ENCODE measurements at regions not wholly inside any gene's neighbourhood (a gene's known extent, or its start where the extent isn't known, plus 50 kb on each side); places are given as distances from the start of the nearest gene placed in this dataset.

DNA sequence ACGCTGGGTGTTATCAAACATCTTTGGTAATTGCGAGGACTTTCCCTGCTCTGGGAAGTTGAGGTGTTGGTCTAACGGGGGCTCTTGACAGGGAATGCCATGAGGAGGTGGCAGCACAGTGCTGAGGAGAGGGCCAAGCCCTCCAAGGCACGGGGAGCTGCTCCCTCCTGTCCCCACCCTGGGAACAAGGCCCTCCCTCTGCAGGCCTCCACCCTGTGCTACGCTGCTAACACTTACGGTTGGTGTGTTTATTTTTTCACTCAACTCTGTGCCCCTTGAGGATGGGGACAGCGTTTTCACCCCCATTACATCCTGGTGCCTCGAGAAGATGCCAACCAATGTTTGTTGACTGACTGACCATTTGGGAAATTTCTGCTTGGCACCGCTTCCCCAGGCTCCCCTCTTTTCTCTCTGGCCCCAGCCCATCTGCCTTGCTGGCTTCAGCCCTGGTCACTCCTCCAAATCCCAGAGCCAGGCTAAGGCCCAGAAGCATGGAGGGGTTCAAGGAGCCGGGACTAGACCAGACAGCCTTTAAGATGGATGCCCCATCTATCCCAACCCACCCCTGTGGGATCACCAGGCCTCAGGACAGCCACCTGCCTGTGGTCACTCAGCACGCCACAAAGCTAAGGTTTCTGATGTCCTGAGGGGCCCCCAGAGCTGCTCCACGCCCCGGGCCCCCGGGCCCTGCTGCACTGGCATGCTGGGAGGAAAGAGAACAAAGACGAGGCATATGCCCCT is 125.7 kb downstream of the BARX1 start:
- DNase-seq (ENCODE audit: low spot score) = no peak

DNA sequence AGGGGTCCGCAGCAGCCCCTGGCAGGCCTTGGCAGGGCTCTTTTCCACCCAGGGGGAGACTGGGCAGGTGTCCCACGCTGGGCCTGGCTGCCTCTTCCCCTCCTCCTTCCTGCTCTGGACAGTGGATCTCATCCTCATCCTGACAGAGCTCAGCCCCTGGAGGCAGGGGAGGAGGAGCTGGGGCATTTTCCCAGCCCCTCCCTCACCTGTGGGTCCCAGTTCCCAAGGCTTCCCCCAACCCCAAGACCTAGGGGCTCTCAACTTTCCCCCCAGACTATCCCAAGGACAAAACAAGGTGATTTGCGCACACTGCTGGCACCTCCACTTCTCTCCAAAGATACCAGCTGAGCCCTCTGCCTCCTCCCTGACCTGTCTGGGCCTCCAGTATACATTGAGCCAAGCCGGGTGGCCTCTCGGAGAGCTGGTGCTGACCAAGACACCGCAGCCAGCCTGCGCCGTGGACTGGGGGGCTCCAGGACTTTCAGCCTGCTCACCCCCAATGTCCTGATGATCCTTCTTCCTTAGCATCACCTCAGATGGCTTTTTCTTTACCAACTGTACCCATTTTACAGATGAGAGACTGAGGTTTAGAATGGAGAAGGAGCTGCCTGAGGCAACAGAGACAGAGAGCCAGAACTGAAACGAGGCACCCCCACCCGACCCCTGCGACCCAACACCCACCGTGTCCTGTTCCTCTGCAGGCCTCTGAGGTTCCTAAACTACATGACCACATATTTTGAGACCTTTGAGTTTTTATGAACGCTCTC is 126.6 kb downstream of the BARX1 start:
- DNase-seq (ENCODE audit: low spot score) = no peak

DNA sequence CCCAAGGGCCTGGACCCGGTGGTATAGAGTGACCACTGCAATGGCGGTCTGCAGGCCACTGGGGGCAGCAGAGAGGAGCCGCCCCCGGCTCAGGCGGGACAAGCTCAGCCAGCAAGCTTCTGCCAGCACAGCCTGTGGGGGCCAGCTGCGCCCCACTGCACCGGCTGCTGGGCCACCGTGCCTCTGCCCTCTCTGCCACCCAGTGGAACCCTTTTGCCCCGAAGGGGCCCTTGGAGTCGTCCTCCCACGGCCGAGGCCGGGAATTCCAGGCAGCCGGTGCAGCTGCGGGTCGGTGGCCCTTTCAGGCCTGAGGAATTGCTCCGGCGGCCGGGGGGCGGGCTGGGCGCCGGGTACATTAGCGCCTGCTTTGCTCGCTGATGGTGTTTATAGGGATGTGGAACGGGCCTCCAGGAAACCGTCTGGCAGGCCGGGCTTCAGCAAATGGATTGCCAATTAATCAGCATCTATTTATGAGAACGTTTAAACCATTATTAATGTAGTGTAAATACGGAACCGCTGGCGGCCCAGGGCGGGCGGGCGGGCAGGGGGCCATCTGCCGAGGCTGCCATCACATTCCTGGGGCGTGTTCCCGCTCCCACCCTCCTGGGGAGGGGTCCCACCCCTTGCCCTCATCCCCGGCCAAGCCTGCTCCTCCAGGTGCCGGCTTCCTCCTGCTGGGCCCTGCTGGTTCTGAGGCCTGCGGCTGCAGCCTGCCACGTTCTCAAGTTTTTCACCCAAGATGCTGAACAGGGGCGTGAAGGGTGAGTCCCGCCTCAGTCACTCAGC is 127.4 kb downstream of the BARX1 start:
- peak; percentile 35 for DNase-seq (ENCODE audit: low spot score)

DNA sequence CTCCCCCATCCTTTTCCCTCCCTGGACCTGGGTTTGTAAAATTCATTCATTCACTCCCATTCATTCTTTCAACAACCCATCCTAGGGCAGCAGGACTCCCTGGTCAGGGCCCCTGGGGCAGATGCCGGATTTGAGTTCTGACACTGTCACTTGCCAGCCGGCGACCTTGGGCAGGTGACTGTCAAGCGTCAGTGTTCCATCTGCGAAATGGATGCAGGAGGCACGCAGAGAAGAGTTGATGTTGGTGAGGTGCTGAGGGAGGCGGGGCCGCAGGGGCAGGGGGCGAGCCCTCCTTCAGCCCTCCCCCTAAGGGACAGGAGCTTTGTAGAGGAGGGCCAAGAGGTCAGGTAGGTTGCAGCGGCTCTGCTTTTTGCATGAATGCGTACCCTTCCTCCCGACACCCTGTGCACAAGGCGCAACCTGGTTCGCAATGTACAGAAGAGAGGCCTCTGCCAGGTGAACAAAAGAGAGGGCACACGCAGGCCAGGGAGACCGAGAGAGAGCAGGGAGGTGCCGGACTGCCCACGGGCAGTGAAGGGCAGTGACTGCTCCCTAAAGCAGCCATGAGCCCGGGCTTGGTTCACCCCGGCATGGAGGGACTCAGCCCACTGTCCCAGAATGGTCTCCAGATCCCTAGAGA is 128.1 kb downstream of the BARX1 start:
- no peak for DNase-seq (ENCODE audit: low spot score)

DNA sequence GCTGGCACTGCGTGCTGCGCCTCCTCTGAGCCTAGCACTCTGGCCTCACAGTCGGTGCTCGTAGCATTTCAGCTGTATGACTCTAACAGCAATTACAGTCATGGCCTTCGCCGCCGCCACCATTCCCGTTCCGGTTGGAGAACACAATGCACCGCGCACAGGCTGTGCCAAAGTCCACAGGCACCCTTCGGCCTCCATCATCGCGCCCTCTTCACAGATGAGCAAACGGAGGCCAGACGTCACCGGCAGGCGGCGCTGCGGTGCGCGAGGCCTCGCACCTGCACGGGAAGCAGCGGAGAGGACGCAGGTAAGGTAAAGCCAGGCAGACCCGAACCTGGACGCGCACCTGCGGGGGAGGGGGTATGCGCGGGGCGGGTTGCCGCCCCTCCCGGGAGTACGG is 128.9 kb downstream of the BARX1 start:
- DNase-seq (ENCODE audit: low spot score) = no peak

DNA sequence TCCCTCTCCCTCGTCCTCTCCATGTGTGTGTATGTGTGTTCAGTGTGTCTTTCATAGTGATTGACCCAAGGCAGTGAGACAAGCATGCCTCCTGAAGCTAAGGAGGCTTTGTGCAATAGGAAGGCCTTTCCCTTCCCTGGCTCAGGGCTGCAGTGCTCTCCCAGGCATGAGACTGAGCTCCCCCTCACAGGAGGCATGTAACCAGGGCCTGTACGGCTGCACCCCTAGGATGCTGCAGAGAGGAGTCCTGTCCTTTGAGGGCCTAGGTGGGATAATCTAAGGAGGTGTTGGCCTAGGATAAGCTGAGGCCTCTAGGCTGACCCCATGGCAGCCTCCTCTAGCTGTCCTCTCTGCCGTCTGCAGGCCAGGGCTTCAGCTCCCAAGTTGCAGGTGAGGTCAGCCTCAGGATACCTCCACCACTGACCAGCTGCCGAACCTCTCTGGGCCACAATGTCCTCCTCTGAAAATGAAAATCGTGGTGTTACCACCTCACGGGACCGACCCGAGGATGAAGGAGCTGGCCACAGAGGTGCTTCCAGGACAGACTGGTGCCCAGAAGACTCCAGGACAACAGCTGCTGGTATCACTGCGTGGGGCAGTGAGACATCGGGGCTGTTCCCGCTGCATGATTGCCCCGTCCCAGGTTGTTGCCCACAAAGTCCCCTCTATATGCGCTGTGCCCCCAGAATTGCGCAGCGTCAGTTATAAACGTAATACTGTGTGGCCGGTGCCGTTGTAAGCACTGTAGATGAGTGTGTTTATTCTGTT is 129.6 kb downstream of the BARX1 start:
- DNase-seq (ENCODE audit: low spot score) = no peak

DNA sequence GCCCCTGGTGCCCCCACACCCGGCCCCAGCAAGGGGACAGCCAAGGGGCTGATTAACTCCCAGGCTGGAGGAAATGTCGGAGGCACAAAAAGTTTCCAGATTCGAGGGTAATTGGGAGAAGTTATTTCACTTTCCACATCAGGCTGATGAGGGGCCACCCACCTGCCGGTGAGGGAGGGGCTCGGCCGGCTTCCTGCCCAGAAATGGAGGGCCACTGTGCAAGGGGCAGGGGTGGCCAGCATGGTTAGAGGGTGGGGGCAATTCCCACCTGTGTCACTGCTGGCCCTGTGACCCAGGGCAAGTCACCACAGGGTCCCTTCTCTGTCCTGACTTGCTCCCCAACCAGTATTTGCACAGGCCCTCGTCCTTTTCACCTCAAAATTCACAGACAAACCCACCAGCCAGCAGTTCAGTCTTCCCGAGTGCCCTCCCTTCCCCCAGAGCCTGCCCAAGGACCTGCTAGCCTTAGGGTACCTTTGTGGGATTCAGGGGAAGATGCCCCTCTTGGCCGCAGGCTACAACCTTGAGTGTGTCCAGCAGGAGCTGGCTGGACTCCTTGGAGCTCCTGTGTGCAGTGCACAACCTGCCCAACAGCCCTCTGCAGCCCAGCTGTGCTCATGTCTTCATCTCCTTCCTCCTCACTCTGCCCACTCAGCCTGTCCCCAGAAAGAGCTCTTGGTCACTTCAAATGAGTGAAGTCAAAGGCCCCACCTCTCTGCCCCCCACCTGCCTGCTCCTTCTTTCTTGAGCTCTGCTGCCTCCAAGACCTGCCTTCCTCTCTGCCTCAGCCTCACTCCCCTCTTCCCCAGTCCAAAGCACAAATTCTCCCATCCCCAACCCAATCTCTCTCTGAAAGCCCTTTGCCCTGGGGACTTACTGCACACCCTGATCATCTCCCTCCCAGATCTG is 130.5 kb downstream of the BARX1 start:
- DNase-seq (ENCODE audit: low spot score) = no peak

DNA sequence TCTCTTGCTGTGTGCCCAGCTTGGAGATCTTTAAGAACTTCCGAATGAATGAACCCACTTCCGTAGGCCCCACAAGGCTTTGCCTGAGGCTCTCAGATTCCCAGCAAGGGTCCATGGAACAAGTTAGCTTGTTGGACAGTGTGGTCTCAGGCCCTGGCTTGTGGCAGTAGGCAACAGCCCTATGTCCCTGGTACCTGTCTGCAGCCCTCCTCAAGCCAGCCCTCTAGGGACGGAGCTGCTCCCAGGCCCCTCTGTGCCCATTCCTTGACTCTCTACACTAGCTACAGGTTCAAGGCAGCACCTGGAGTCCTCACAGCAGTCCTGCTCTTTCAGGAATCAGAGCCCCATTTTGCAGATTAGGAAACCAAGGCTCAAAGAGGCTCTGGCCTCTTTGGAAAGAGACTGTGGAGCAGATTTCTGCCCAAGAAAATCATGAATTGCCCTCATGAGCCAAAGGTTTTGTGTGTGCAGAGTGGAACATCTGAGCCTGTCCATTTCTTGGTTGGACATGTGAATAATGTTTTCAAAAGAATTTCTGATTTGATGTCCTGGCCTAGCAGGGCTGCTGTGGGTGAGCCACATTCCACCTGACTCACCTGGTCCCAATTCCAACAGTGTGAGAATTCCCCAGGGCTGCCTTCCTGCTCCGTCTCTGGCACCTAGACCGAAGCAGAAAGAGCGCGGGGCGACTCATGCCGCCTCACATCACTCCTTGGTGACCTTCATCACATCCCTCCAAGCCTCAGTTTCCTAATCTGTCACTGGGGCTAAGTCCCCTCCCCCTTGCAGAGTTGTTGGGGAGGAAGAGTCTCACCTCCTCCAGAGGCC is 131.7 kb downstream of the BARX1 start:
- DNase-seq (ENCODE audit: low spot score) = no peak

DNA sequence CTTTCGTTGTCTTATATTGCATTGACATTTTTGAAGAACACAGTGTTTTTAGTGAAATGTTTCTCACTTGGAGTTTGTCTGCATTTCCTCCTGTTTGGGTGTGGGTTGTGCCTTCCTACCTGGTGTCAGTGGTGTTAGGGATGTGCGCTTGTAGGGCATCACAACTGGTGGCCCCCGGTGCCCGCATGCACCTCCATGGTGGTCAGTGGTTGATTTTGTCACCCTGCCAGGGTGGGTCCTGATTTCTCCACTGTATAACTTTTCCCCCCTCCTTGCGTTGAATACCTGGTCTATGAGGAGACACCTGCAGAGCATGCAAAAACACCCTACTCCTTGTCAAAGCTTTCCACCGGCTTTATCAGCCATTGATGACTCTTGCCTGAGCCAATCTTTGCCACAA is 132.9 kb downstream of the BARX1 start:
- DNase-seq (ENCODE audit: low spot score) = no peak

DNA sequence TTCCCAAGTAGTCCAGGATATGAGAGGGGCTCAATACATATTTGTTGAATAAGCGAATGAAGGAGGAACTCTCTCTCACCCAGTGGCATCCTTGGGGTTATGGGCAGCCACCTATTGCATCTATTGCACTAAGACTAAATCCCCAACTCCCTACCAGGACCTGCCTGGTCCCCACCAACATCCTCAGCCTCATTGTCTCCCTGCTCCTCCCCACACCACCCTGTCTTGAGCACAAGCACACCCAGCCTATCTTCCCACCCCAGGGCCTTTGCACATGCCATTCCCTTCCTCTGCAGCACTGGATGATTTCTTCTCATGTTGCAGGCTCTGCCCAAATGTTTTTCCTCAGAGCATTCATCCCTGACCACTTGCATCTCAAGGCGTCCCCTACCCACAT is 133.8 kb downstream of the BARX1 start:
- no peak for DNase-seq (ENCODE audit: low spot score)

DNA sequence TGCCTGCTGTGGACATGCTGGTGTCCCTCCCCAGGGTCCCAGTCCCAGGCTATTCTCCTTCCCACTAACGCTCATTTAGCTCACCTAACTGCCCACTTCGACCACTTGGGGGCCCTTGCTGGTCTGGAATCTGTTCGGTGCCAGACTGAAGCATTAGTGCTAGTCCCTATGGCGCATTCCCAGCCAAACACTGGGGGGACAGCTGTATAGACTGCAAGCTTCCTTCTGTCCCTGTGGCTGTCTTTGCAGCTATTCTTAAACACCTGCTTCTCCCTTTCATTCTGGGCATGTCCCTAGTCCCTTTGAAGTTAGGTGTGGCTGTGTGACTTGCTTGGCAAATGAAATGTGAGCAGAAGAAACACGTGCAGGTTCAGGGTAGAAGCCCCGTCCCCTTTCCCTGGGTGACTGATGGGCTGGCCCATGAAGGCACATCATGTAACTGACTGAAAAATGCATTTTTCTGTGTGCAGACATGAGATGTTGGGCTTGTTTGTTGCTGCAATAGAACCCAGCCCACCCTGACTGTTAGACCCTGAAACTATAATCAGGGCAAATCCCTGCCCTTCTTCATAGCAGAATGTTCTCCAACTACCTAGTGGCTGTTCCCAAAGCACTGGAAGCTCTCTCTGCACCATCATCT is 134.4 kb downstream of the BARX1 start:
- no peak for DNase-seq (ENCODE audit: low spot score)

DNA sequence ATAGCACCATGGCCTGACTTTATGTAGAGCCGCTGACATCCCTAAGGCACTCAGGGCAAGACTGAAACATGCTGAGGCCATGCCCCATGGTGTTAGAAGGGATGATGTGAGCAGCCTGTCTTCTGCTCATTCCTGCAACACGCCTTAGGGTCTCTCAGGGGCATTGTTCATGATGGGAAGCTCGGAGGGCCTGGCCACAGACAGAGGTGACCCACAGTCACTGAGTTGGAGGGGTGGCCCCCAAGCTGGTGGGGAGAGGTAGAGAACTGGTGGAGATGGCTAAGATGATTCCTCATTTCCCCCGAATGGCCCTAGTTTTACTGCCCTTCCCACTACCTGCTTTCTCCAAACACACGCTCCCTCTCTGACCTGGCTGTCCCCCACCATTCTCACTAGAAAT is 135.2 kb downstream of the BARX1 start:
- DNase-seq (ENCODE audit: low spot score) = no peak

DNA sequence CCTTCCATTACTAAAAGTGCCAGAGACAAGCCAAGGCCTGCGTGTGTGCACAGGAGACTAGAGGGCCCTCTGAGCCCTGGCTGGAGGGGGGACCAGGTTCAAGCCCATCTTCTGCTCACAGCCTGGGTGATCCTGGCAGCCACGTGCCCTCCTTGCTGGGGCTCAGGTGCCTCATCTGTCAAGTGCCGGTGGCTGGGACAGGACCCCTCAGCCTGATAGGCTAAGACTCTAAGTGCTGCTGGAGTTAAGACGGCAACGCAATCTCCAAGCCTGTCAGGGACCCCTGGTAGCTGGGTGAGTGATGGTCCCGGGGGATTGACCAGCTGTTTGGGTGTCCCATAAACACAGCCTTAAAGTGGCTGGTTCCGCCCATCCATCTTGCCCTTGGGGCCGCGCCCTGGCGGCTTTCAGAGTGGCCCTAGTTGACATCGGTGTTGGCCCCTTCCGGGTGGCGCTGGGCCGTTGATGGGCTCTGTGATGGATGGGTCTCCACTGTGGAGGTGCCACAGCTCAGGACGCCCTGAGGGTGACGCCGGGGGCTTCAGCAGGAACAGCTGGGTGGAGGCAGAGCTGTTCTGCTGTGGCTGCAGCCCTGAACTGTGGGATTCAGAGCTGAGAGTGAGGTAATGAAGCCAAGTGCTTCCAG is 136.2 kb downstream of the BARX1 start:
- DNase-seq (ENCODE audit: low spot score) = no peak

DNA sequence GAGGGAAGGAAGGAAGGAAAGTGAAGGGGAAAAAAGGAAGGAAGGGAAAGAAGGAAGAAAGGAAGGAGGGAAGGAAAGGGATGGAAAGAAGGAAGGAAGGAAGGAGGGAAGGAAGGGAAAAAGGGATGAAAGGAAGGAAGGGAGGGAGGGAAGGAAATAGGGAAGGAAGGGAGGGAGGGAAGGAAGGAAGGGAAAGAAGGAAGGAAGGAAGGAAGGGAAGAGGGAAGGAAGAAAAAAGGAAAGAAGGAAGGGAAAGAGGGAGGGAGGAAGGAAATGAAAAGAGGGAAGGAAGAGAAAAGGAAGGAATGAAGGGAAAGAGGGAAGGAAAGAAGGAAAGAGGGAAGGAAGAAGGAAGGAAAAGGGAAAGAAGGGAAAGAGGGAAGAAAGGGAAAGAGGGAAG is 136.9 kb downstream of the BARX1 start:
- no peak for DNase-seq (ENCODE audit: low spot score)

DNA sequence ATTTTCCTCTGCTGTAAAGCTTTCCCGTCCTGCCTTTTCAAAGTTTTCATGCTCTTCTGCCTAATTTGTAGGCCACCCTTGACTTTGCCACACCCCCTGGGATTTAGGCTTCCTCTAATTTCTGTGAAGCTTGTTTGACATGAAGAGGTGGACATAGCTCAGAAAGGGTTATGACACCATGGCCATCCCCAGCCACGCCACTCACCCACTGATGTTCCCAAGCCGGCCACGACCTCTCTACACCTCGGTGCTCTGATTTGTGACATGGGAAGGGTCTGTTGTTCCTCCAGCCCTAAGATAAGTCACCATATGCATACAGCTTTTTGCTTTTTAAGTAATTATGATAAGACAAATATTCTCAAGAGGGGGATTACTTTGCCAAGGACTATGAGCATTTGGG is 139.5 kb downstream of the BARX1 start:
- DNase-seq (ENCODE audit: low spot score) = no peak

DNA sequence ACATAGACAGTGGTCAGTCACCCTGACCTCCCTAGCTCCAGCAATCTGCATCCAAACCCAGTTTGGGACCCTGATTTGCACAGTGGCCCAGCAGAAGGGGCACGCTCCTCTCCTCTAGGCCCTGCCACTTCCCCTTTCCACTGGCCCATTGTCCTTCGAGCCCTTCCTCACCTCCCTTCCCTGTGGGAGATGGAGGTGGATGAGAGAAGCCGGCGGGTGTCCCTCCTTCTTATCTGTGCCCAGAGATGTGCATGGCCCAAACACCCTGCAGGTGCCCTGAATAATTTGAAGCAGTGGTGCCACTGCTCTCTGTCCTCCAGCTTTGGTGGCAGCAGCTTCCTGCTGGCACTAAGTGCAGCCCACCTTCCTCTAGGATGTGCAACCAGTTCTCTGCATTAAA is 140.0 kb downstream of the BARX1 start:
- DNase-seq (ENCODE audit: low spot score) = no peak

DNA sequence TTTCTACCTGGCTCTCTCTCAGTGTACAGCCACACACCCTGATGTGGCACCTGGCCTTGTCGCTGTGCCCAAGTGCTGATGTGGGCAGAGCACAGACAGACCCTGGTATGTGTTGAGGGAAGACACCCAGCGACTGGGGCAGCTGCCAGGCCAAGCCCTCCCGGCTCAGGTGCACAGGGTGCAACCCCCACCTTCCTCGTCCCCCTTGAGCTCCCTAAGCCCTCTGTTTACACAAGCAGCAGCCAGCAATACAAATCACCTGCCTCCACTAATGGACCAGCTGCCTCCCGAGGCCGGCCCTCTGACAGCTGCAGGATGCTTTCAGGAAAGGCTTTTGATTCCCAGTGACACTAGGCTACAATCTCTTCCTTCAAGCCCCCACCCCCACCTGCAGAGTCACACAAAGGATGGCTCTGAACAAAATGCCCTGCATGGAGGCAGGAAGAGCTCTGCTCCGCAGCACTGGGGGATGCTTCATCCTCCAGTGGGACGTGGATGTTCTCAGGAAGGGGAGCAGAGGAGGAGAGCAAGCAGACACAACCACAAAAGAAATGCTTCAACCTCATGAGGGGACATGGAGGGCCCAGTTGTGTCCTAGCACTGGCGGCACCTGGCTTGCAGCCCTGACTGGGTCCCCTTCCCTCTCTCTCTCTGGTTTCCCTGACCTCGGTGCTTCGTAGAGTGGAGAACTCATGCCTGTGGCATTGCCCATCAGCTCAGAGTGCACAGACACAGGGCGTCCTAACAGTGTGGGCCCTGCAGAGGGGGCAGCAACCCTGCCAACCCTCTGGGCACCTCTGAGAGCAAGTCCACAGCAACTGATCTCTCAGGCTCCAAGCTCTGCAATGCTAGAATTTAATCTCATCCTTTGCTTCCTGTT is 140.8 kb downstream of the BARX1 start:
- no peak for DNase-seq (ENCODE audit: low spot score)

Measured in NAMALWA (cell line).